Common myeloid progenitor, CD34-positive (primary cell): ENCODE measurements at regions not wholly inside any gene's neighbourhood (a gene's known extent, or its start where the extent isn't known, plus 50 kb on each side); places are given as distances from the start of the nearest gene placed in this dataset.

Experiments
- CTCF ChIA-PET: fragments of 350-600 bp; sonication (Branson Sonifier 250); formaldehyde crosslinking; loops from one replicate; lab custom pipeline; 2021; ENCODE audit warnings: antibody characterized with exemption; lab: Charles Lee
- POLR2A ChIA-PET: fragments of 350-600 bp; sonication (Branson Sonifier 250); formaldehyde crosslinking; loops from one replicate; lab custom pipeline; 2021; ENCODE audit warnings: antibody characterized with exemption; lab: Charles Lee
- DNase-seq, 3 donors: peaks; one replicate each; pipeline versions ENCODE4 v3.0.0 to v3.0.0-alpha.2; 2013
- H3K27ac ChIP-seq, 2 experiments: 1 replicate in 1 of 2; 2 replicates in 1 of 2; pipeline ENCODE4 v1.7.0; 2013; ENCODE audit warnings: inconsistent platforms in 2 of 2, low read length in 2 of 2, mild to moderate bottlenecking in 2 of 2, low read depth in 1 of 2, moderate library complexity in 1 of 2; ENCODE audit not compliant: severe bottlenecking in 2 of 2, insufficient read depth in 1 of 2, poor library complexity in 1 of 2
- H3K27me3 ChIP-seq, 5 experiments: replicated peaks in 2 of 5; 1 replicate in 3 of 5; 2 replicates in 2 of 5; pipeline versions ENCODE4 v1.6.1 to v1.7.0; 2013; ENCODE audit warnings: low read length in 4 of 5, mild to moderate bottlenecking in 2 of 5, moderate library complexity in 2 of 5, inconsistent platforms in 1 of 5; ENCODE audit not compliant: insufficient read depth in 5 of 5, control insufficient read depth in 4 of 5
- H3K36me3 ChIP-seq, 4 experiments: 1 replicate in 2 of 4; 2 replicates in 2 of 4; pipeline versions ENCODE4 v1.6.1 to v1.7.0; 2013; ENCODE audit warnings: low read length in 3 of 4, control low read depth in 1 of 4, mild to moderate bottlenecking in 1 of 4; ENCODE audit not compliant: control insufficient read depth in 4 of 4, insufficient read depth in 4 of 4
- H3K4me1 ChIP-seq, 4 experiments: 1 replicate in 3 of 4; 2 replicates in 1 of 4; pipeline versions ENCODE4 v1.6.1 to v1.7.1; 2013; ENCODE audit warnings: low read length in 3 of 4, mild to moderate bottlenecking in 3 of 4, control low read depth in 1 of 4, inconsistent platforms in 1 of 4, moderate library complexity in 1 of 4; ENCODE audit not compliant: control insufficient read depth in 4 of 4, insufficient read depth in 4 of 4; ENCODE audit errors: control extremely low read depth in 1 of 4
- H3K4me3 ChIP-seq, 7 experiments: 1 replicate in 4 of 7; 2 replicates in 3 of 7; pipeline versions ENCODE4 v1.5.1 to v1.7.0; 2013; ENCODE audit warnings: mild to moderate bottlenecking in 7 of 7, low read length in 6 of 7, moderate library complexity in 6 of 7, inconsistent platforms in 2 of 7, low read depth in 2 of 7, control low read depth in 1 of 7; ENCODE audit not compliant: insufficient read depth in 4 of 7, control insufficient read depth in 1 of 7; ENCODE audit errors: extremely low read depth in 1 of 7
- H3K9me3 ChIP-seq, 5 experiments: 1 replicate in 4 of 5; 2 replicates in 1 of 5; pipeline versions ENCODE4 v1.6.1 to v1.7.1; 2013; ENCODE audit warnings: low read length in 4 of 5, mild to moderate bottlenecking in 2 of 5, inconsistent platforms in 1 of 5, low read depth in 1 of 5, moderate library complexity in 1 of 5; ENCODE audit not compliant: control insufficient read depth in 4 of 5, insufficient read depth in 2 of 5; ENCODE audit errors: control extremely low read depth in 1 of 5
- WGBS: methylation state at CpG from one replicate; pipeline ENCODE4 v1.1.5; 2013; ENCODE audit not compliant: insufficient coverage; 5-methylcytosine and 5-hydroxymethylcytosine counted together

DNA sequence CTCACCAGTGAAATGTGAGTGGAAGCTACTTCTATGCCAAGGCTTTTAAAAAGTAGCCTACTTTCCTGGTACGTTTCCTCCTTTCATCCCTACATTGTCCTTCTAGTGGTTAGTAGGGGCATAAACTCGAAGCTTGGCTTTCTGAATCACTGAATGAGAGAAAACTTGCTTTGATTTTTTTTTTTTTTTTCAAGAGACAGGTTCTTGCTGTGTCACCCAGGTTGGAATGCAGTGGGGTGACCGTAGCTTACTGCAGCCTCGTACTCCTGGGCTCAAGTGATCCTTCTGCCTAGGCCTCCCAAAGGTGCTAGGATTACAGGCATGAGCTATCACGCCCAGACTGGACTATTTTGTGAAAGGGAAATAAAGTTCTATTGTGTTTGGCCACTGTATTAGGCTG, 89.1 kb upstream of the IGFBP7 start:
- no peaks in the 10 kb centered on the region for H3K36me3 ChIP-seq
- peaks cover 0 to 23% (median 11%) of the 10 kb centered on the region in 5 experiments for H3K27me3 ChIP-seq
- no peak overlapping the region for H3K27ac ChIP-seq
- no peak for DNase-seq
- ChIA-PET CTCF (interaction anchor here (0.6 to 1.7 kb wide), 2 partner anchors 9 to 35 kb away, joined by 3 to 7 read pairs; no protein-coding TSS in a partner anchor), POLR2A (no interaction called here)
- WGBS = 100% methylated on average over 3 of the region's 5 CpGs
- peaks cover 0 to 1% (median 0%) of the 10 kb centered on the region in 4 experiments for H3K4me1 ChIP-seq
- H3K4me3 ChIP-seq = no peak overlapping the region
- peaks cover 0 to 2% (median 0%) of the 10 kb centered on the region in 5 experiments for H3K9me3 ChIP-seq

DNA sequence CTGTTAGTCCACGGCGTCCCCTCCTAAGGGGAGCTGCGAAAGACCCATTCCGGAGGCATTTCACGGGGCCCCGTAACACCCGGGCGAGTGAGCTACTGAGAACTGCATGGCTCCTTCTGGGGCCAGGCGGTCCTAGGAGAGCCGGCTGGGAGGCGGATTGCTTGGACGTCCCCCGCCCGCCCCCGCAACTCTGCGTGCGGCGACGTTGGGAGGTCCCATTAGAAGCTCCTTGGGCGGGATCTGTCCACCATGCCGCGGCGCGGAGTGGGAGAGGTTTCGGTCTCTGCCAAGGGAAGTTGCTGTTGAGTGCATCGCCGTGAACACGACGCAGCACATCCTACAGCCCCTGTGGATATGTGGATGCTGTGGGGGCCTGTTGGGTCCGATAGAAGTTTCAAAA, 85.4 kb upstream of the IGFBP7 start:
- DNase-seq = no peak
- no peak overlapping the region for H3K27ac ChIP-seq
- ChIA-PET POLR2A (no interaction called here), CTCF (no interaction called here)
- peaks cover 0 to 6% (median 2%) of the 10 kb centered on the region in 4 experiments for H3K4me1 ChIP-seq
- peaks cover 0 to 2% (median 0%) of the 10 kb centered on the region in 5 experiments for H3K9me3 ChIP-seq
- no peaks in the 10 kb centered on the region for H3K36me3 ChIP-seq
- H3K27me3 ChIP-seq = peaks cover 0 to 26% (median 15%) of the 10 kb centered on the region in 5 experiments
- WGBS = 70% methylated on average over 22 of the region's 30 CpGs
- no peak overlapping the region for H3K4me3 ChIP-seq

DNA sequence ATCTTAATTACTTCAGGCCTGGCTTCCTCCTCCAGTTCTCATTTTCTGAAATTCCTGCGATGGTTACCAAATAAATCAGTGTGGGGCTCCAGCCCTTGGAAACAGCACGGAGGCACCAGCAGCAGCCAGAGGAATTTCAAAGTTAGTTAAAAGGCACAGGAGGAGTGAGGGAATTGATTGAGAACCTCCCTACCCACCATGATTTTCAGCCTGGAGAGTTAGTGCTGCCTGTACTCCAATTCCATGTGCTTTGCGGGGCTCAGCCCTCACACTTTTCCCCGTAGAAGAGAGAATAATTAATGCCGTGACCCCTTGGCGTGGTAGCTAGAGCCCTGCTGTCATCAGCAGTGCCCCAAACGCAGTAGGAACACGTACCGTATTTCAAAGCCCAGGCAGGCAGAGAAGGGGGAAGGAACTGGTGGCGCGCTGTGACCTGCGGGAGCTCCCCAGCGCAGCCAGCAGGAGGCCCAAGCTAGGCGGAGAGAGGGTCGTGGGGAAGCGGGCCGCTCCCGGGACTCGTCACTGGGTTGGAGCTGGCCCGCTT, 84.0 kb upstream of the IGFBP7 start:
- DNase-seq = peak; percentile 31 to 45 (median 43)
- H3K4me3 ChIP-seq = no peak overlapping the region
- POLR2A ChIA-PET = no interaction called here
- peaks cover 0 to 2% (median 0%) of the 10 kb centered on the region in 5 experiments for H3K9me3 ChIP-seq
- H3K36me3 ChIP-seq = no peaks in the 10 kb centered on the region
- CTCF ChIA-PET = interaction anchor here (0.7 to 2.1 kb wide), 4 partner anchors 11 to 31 kb away, joined by 3 to 5 read pairs (median 3); no protein-coding TSS in a partner anchor
- 38% methylated on average over 14 of the region's 20 CpGs for WGBS
- H3K4me1 ChIP-seq = peaks cover 0 to 6% (median 2%) of the 10 kb centered on the region in 4 experiments
- no peak overlapping the region for H3K27ac ChIP-seq
- H3K27me3 ChIP-seq = peaks cover 0 to 28% (median 15%) of the 10 kb centered on the region in 5 experiments

DNA sequence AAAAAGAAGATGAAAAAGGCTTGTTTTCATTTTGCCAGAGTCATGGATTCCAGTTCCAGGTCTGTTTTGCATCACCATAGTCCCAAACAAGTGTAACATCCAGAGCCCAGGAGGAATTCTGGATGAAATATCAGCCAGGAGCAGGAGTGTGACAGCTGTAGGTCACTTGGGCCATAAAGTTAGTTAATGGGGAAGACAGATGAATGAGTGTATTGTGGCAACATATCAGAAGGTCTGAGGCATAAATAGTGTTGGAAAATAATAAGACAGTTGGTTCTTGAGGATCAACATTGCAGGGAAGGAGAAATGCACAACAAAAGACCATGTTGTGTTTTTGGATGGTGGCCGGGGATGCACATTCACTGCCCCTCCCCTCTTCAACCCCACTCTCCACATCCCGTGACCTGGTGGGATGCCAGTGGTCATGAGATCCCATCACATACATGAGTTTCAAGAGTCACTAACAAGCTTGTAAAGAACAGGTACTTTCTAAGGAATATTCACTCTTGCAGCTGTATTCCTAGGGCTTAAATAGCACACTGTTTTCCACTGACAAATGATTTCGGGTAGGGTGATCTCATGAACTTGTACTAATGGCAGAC, 83.1 kb upstream of the IGFBP7 start:
- peaks cover 0 to 2% (median 0%) of the 10 kb centered on the region in 5 experiments for H3K9me3 ChIP-seq
- H3K36me3 ChIP-seq = no peaks in the 10 kb centered on the region
- peaks cover 0 to 6% (median 2%) of the 10 kb centered on the region in 4 experiments for H3K4me1 ChIP-seq
- no peak for DNase-seq
- WGBS = 86% methylated on average over 1 of the region's 3 CpGs
- H3K4me3 ChIP-seq = no peak overlapping the region
- POLR2A ChIA-PET = no interaction called here
- peaks cover 0 to 28% (median 15%) of the 10 kb centered on the region in 5 experiments for H3K27me3 ChIP-seq
- no peak overlapping the region for H3K27ac ChIP-seq
- CTCF ChIA-PET = interaction anchor here (0.8 to 2.1 kb wide), 4 partner anchors 8 to 30 kb away, joined by 3 to 7 read pairs (median 4); no protein-coding TSS in a partner anchor

DNA sequence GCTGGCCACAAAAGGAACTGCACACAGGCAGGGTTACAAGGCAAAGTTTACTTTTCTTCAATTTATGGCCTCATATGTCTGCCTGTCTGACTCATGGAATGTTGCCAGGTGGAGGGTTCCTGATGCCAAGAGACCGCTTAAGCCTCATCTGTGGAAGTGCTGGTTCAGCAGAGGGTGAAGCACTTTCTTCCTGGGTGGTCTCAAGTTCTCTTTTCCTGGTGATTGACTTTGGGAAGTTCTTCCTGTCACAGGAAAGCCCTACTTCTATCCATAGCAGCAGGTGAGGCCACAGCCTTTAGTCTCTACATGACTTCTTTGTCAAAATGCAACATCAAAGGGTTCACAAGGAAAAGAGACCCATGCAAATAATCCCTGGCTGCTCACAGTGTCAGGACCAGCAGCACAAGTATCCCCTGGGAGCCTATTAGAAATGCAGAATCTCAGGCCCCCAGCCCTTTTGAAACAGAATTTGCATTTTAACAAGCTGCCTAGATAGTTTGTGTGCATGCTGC, 81.4 kb upstream of the IGFBP7 start:
- POLR2A ChIA-PET = no interaction called here
- Histone ChIP-seq H3K4me1 (peaks cover 0 to 6% (median 2%) of the 10 kb centered on the region in 4 experiments), H3K36me3 (no peaks in the 10 kb centered on the region), H3K27me3 (peaks cover 0 to 24% (median 15%) of the 10 kb centered on the region in 5 experiments), H3K27ac (no peak overlapping the region), H3K9me3 (peaks cover 0 to 2% (median 0%) of the 10 kb centered on the region in 5 experiments), H3K4me3 (no peak overlapping the region)
- WGBS = 43% methylated on average over 1 of the region's 1 CpG
- peak in 2 of 3 donors; percentile 20 to 26 for DNase-seq
- CTCF ChIA-PET = interaction anchor here (0.9 to 3.0 kb wide), 7 partner anchors 10 to 95 kb away, joined by 3 to 16 read pairs (median 5); no protein-coding TSS in a partner anchor

DNA sequence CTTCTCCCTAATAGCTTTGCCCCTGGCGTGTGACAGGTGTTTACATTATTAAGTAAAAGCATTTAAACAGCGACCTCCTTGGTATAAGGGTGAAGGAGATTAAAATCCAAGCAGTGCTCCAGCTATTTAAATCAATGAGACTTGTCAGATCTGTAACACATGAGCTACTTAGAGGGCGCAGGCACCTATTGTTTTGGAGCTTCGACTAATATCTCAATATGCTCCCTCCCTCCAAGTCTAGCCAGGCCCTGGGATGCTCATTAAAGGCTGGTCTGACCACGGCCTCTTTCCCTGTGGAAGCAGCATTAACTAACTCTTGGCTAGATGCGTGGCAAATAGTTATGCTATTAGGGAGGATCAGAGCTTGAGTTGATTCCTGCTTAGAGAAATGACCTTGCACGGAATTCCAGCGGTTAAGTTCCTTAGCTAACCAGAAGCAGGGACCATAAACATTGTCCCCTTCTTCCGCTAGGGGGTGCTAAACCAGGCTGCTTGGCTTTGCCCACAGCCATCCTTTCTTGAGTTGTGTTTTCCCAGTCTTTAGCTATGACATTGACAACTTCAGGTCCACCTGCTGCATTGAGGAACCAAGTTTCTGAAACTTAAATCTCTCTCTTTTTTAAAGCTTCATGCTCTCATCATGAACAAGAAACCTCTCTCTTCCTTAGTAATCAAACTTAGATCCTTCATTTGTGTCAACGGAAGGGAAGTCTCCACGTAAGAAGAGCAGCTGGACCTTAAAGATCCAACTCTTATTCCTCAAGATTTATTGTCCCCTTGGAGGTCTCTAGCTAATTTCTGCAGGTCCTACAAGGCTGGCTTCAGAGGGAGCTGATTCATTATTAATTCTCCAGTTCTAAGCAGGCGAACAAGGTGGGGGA, 80.7 kb upstream of the IGFBP7 start:
- DNase-seq = peak; percentile 21 to 42 (median 39)
- Histone ChIP-seq H3K4me1 (peaks cover 0 to 6% (median 2%) of the 10 kb centered on the region in 4 experiments), H3K36me3 (no peaks in the 10 kb centered on the region), H3K4me3 (no peak overlapping the region), H3K27me3 (peaks cover 0 to 20% (median 12%) of the 10 kb centered on the region in 5 experiments), H3K27ac (no peak overlapping the region), H3K9me3 (peaks cover 0 to 2% (median 0%) of the 10 kb centered on the region in 5 experiments)
- CTCF ChIA-PET = interaction anchor here (0.6 to 3.0 kb wide), 8 partner anchors 8 to 95 kb away, joined by 3 to 16 read pairs (median 4); no protein-coding TSS in a partner anchor
- WGBS = 73% methylated on average over 11 of the region's 12 CpGs
- POLR2A ChIA-PET = no interaction called here
